ENCODE measurements at regions not wholly inside any gene's neighbourhood (a gene's known extent, or its start where the extent isn't known, plus 50 kb on each side); places are given as distances from the start of the nearest gene placed in this dataset.

GRCh38 chr1:222023025-222023424 is 281.1 kb upstream of the DUSP10 start:
- Histone ChIP-seq H3K27me3 (ENCODE audit: control insufficient read depth, insufficient read depth, low read length) (no peaks in the 10 kb centered on the region), H3K4me3 (ENCODE audit: low read depth, low read length) (no peak overlapping the region), H3K4me1 (ENCODE audit: control insufficient read depth, insufficient read depth, low read length) (no peaks in the 10 kb centered on the region), H3K27ac (ENCODE audit: low read depth, low read length) (no peak overlapping the region), H3K9me3 (ENCODE audit: control insufficient read depth, insufficient read depth, low read length) (no peaks in the 10 kb centered on the region), H3K36me3 (ENCODE audit: control insufficient read depth, insufficient read depth, low read length) (no peaks in the 10 kb centered on the region)
- WGBS (ENCODE audit: insufficient coverage), result 100% methylated on average over 1 of the region's 5 CpGs
- no peak for DNase-seq (ENCODE audit: low read depth in 4 of 6, low spot score in 6 of 6)

- no peak for DNase-seq (ENCODE audit: low read depth in 4 of 6, low spot score in 6 of 6)
- Histone ChIP-seq H3K36me3 (ENCODE audit: control insufficient read depth, insufficient read depth, low read length) (no peaks in the 10 kb centered on the region), H3K9me3 (ENCODE audit: control insufficient read depth, insufficient read depth, low read length) (no peaks in the 10 kb centered on the region), H3K4me1 (ENCODE audit: control insufficient read depth, insufficient read depth, low read length) (no peaks in the 10 kb centered on the region), H3K27ac (ENCODE audit: low read depth, low read length) (no peak overlapping the region), H3K4me3 (ENCODE audit: low read depth, low read length) (no peak overlapping the region), H3K27me3 (ENCODE audit: control insufficient read depth, insufficient read depth, low read length) (no peaks in the 10 kb centered on the region)
- 100% methylated on average over 1 of the region's 5 CpGs for WGBS (ENCODE audit: insufficient coverage)
These were observed 279.2 kb upstream of the DUSP10 start for GRCh38 chr1:222021129-222021528.

- H3K27ac ChIP-seq (ENCODE audit: low read depth, low read length), result no peak overlapping the region
- H3K9me3 ChIP-seq (ENCODE audit: control insufficient read depth, insufficient read depth, low read length), result no peaks in the 10 kb centered on the region
- no peaks in the 10 kb centered on the region for H3K27me3 ChIP-seq (ENCODE audit: control insufficient read depth, insufficient read depth, low read length)
- H3K4me3 ChIP-seq (ENCODE audit: low read depth, low read length), result no peak overlapping the region
- no peak for DNase-seq (ENCODE audit: low read depth in 4 of 6, low spot score in 6 of 6)
- H3K4me1 ChIP-seq (ENCODE audit: control insufficient read depth, insufficient read depth, low read length), result no peaks in the 10 kb centered on the region
- H3K36me3 ChIP-seq (ENCODE audit: control insufficient read depth, insufficient read depth, low read length), result no peaks in the 10 kb centered on the region
These were observed 278.7 kb upstream of the DUSP10 start for GRCh38 chr1:222020553-222020952.

- Histone ChIP-seq H3K27ac (ENCODE audit: low read depth, low read length) (no peak overlapping the region), H3K4me3 (ENCODE audit: low read depth, low read length) (no peak overlapping the region), H3K9me3 (ENCODE audit: control insufficient read depth, insufficient read depth, low read length) (no peaks in the 10 kb centered on the region), H3K27me3 (ENCODE audit: control insufficient read depth, insufficient read depth, low read length) (no peaks in the 10 kb centered on the region), H3K4me1 (ENCODE audit: control insufficient read depth, insufficient read depth, low read length) (no peaks in the 10 kb centered on the region), H3K36me3 (ENCODE audit: control insufficient read depth, insufficient read depth, low read length) (no peaks in the 10 kb centered on the region)
- DNase-seq (ENCODE audit: low read depth in 4 of 6, low spot score in 6 of 6), result no peak
- WGBS (ENCODE audit: insufficient coverage), result 40% methylated on average over 1 of the region's 3 CpGs
These were observed 277.1 kb upstream of the DUSP10 start for GRCh38 chr1:222019029-222019428.

- Histone ChIP-seq H3K27me3 (ENCODE audit: control insufficient read depth, insufficient read depth, low read length) (no peaks in the 10 kb centered on the region), H3K4me1 (ENCODE audit: control insufficient read depth, insufficient read depth, low read length) (no peaks in the 10 kb centered on the region), H3K36me3 (ENCODE audit: control insufficient read depth, insufficient read depth, low read length) (no peaks in the 10 kb centered on the region), H3K27ac (ENCODE audit: low read depth, low read length) (no peak overlapping the region), H3K9me3 (ENCODE audit: control insufficient read depth, insufficient read depth, low read length) (no peaks in the 10 kb centered on the region), H3K4me3 (ENCODE audit: low read depth, low read length) (no peak overlapping the region)
- DNase-seq (ENCODE audit: low read depth in 4 of 6, low spot score in 6 of 6), result peak in 2 of 6 donors; percentile 7 to 78
- 71% methylated on average over 2 of the region's 3 CpGs for WGBS (ENCODE audit: insufficient coverage)
These were observed 276.2 kb upstream of the DUSP10 start for GRCh38 chr1:222018041-222018440.

- Histone ChIP-seq H3K27ac (ENCODE audit: low read depth, low read length) (no peak overlapping the region), H3K36me3 (ENCODE audit: control insufficient read depth, insufficient read depth, low read length) (no peaks in the 10 kb centered on the region), H3K4me3 (ENCODE audit: low read depth, low read length) (no peak overlapping the region), H3K27me3 (ENCODE audit: control insufficient read depth, insufficient read depth, low read length) (no peaks in the 10 kb centered on the region), H3K9me3 (ENCODE audit: control insufficient read depth, insufficient read depth, low read length) (no peaks in the 10 kb centered on the region), H3K4me1 (ENCODE audit: control insufficient read depth, insufficient read depth, low read length) (no peaks in the 10 kb centered on the region)
- 93% methylated on average over 3 of the region's 3 CpGs for WGBS (ENCODE audit: insufficient coverage)
- peak in 1 of 6 donors; percentile 65 for DNase-seq (ENCODE audit: low read depth in 4 of 6, low spot score in 6 of 6)
These were observed 273.8 kb upstream of the DUSP10 start for GRCh38 chr1:222015686-222016085.

GRCh38 chr1:222014001-222014400 is 272.1 kb upstream of the DUSP10 start:
- peak in 1 of 6 donors; percentile 73 for DNase-seq (ENCODE audit: low read depth in 4 of 6, low spot score in 6 of 6)
- H3K36me3 ChIP-seq (ENCODE audit: control insufficient read depth, insufficient read depth, low read length), result no peaks in the 10 kb centered on the region
- no peaks in the 10 kb centered on the region for H3K9me3 ChIP-seq (ENCODE audit: control insufficient read depth, insufficient read depth, low read length)
- no peak overlapping the region for H3K4me3 ChIP-seq (ENCODE audit: low read depth, low read length)
- H3K4me1 ChIP-seq (ENCODE audit: control insufficient read depth, insufficient read depth, low read length), result no peaks in the 10 kb centered on the region
- H3K27ac ChIP-seq (ENCODE audit: low read depth, low read length), result no peak overlapping the region
- 100% methylated on average over 3 of the region's 4 CpGs for WGBS (ENCODE audit: insufficient coverage)
- H3K27me3 ChIP-seq (ENCODE audit: control insufficient read depth, insufficient read depth, low read length), result no peaks in the 10 kb centered on the region

GRCh38 chr1:222012816-222013215 is 270.9 kb upstream of the DUSP10 start:
- no CpG with 5 or more reads among the region's 2 CpGs for WGBS (ENCODE audit: insufficient coverage)
- no peak overlapping the region for H3K4me3 ChIP-seq (ENCODE audit: low read depth, low read length)
- no peaks in the 10 kb centered on the region for H3K9me3 ChIP-seq (ENCODE audit: control insufficient read depth, insufficient read depth, low read length)
- no peaks in the 10 kb centered on the region for H3K4me1 ChIP-seq (ENCODE audit: control insufficient read depth, insufficient read depth, low read length)
- H3K27ac ChIP-seq (ENCODE audit: low read depth, low read length), result no peak overlapping the region
- no peak for DNase-seq (ENCODE audit: low read depth in 4 of 6, low spot score in 6 of 6)
- no peaks in the 10 kb centered on the region for H3K27me3 ChIP-seq (ENCODE audit: control insufficient read depth, insufficient read depth, low read length)
- no peaks in the 10 kb centered on the region for H3K36me3 ChIP-seq (ENCODE audit: control insufficient read depth, insufficient read depth, low read length)

- no peaks in the 10 kb centered on the region for H3K9me3 ChIP-seq (ENCODE audit: control insufficient read depth, insufficient read depth, low read length)
- DNase-seq (ENCODE audit: low read depth in 4 of 6, low spot score in 6 of 6), result no peak
- no peak overlapping the region for H3K4me3 ChIP-seq (ENCODE audit: low read depth, low read length)
- no peak overlapping the region for H3K27ac ChIP-seq (ENCODE audit: low read depth, low read length)
- no peaks in the 10 kb centered on the region for H3K36me3 ChIP-seq (ENCODE audit: control insufficient read depth, insufficient read depth, low read length)
- H3K27me3 ChIP-seq (ENCODE audit: control insufficient read depth, insufficient read depth, low read length), result no peaks in the 10 kb centered on the region
- WGBS (ENCODE audit: insufficient coverage), result no CpG with 5 or more reads among the region's 1 CpG
- H3K4me1 ChIP-seq (ENCODE audit: control insufficient read depth, insufficient read depth, low read length), result no peaks in the 10 kb centered on the region
These were observed 268.4 kb upstream of the DUSP10 start for GRCh38 chr1:222010306-222010705.

GRCh38 chr1:222009105-222009730 is 267.3 kb upstream of the DUSP10 start:
- DNase-seq (ENCODE audit: low read depth in 4 of 6, low spot score in 6 of 6), result peak in 1 of 6 donors; percentile 20
- Histone ChIP-seq H3K9me3 (ENCODE audit: control insufficient read depth, insufficient read depth, low read length) (no peaks in the 10 kb centered on the region), H3K4me1 (ENCODE audit: control insufficient read depth, insufficient read depth, low read length) (no peaks in the 10 kb centered on the region), H3K27me3 (ENCODE audit: control insufficient read depth, insufficient read depth, low read length) (no peaks in the 10 kb centered on the region), H3K4me3 (ENCODE audit: low read depth, low read length) (no peak overlapping the region), H3K36me3 (ENCODE audit: control insufficient read depth, insufficient read depth, low read length) (no peaks in the 10 kb centered on the region), H3K27ac (ENCODE audit: low read depth, low read length) (no peak overlapping the region)
- WGBS (ENCODE audit: insufficient coverage), result no CpG with 5 or more reads among the region's 2 CpGs

All from spinal cord (tissue), 9 donors.